ENCODE measurements at regions not wholly inside any gene's neighbourhood (a gene's known extent, or its start where the extent isn't known, plus 50 kb on each side); places are given as distances from the start of the nearest gene placed in this dataset.

- TF ChIP-seq POLR2AphosphoS5 (IDR thresholded peaks at IDR 0.05) (no peak), POLR2A (IDR thresholded peaks at IDR 0.05) (no peak), CTCF (IDR thresholded peaks at IDR 0.05 in 8 of 11, conservative IDR thresholded peaks at IDR 0.05 in 3 of 11) (no peak)
These were observed 193.7 kb downstream of the TOX3 start for GRCh38 chr16:52353249-52353648.
